22Rv1 (cell line): ENCODE measurements at regions not wholly inside any gene's neighbourhood (a gene's known extent, or its start where the extent isn't known, plus 50 kb on each side); places are given as distances from the start of the nearest gene placed in this dataset.

Source experiments
- ZFX ChIP-seq: fragments of 450-650 bp; IDR thresholded peaks from 2 replicates; pipeline ENCODE4 v1.6.1; 2017; ENCODE audit warnings: antibody characterized with exemption, borderline replicate concordance
- TF ChIP-seq, protein P1 (sequence below): fragments of 450-650 bp; IDR thresholded peaks from 2 replicates; pipeline ENCODE4 v1.5.1; 2017; ENCODE audit warnings: mild to moderate bottlenecking

DNA sequence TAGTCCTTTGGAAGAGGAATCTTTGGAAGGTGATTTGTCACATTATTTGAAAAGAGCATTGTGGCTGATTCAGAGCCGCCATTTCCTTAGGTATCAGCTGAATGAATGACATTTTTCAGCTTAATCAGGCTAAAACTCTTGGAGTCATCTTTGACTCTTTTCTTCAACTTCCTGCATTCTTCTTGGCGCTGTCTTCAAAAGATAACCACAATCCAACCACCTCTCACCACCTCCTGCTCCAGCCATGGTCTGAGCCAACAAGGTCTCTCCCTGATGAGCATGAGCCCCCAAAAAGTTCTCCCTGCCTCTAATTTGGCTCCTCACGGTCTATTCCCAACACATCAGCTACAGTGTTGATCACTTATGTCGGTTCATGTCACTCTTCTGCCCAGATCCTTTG is 297.6 kb upstream of the RUNX1 start:
- TF ChIP-seq, protein P1, sequence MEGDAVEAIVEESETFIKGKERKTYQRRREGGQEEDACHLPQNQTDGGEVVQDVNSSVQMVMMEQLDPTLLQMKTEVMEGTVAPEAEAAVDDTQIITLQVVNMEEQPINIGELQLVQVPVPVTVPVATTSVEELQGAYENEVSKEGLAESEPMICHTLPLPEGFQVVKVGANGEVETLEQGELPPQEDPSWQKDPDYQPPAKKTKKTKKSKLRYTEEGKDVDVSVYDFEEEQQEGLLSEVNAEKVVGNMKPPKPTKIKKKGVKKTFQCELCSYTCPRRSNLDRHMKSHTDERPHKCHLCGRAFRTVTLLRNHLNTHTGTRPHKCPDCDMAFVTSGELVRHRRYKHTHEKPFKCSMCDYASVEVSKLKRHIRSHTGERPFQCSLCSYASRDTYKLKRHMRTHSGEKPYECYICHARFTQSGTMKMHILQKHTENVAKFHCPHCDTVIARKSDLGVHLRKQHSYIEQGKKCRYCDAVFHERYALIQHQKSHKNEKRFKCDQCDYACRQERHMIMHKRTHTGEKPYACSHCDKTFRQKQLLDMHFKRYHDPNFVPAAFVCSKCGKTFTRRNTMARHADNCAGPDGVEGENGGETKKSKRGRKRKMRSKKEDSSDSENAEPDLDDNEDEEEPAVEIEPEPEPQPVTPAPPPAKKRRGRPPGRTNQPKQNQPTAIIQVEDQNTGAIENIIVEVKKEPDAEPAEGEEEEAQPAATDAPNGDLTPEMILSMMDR, result no peak
- TF ChIP-seq ZFX, result no peak
